Vagina (tissue), 2 donors: ENCODE measurements at regions not wholly inside any gene's neighbourhood (a gene's known extent, or its start where the extent isn't known, plus 50 kb on each side); places are given as distances from the start of the nearest gene placed in this dataset.

ENCODE experiments used
- CTCF ChIP-seq, 3 experiments: fragments of 450-650 bp in 2 of 3; fragments of 200-600 bp in 1 of 3; sonication (generic) in 1 of 3; IDR thresholded peaks; one replicate each; pipeline ENCODE4 v1.5.1; 2017 to 2019; ENCODE audit warnings: antibody characterized with exemption in 3 of 3, mild to moderate bottlenecking in 2 of 3, moderate library complexity in 2 of 3
- POLR2A ChIP-seq, 2 donors: fragments of 450-650 bp; IDR thresholded peaks; one replicate each; pipeline ENCODE4 v1.6.1; 2017; ENCODE audit warnings: antibody characterized with exemption in 2 of 2, mild to moderate bottlenecking in 2 of 2, moderate library complexity in 2 of 2

GRCh38 chr6:112441607-112442006 is 94.5 kb downstream of the RFPL4B start:
- TF ChIP-seq CTCF (IDR thresholded peaks at IDR 0.05) (no peak), POLR2A (IDR thresholded peaks at IDR 0.05) (no peak)
